GM12878 (cell line): ENCODE measurements at regions not wholly inside any gene's neighbourhood (a gene's known extent, or its start where the extent isn't known, plus 50 kb on each side); places are given as distances from the start of the nearest gene placed in this dataset.

ENCODE experiments used
- CHD4 ChIP-seq: fragments of 200-600 bp; sonication (generic); IDR thresholded peaks from 2 replicates; pipeline ENCODE4 v1.6.1; 2016; ENCODE audit warnings: mild to moderate bottlenecking
- SP1 ChIP-seq: IDR thresholded peaks from one replicate; pipeline ENCODE4 v1.6.1; 2011; ENCODE audit warnings: low read depth, low read length
- TCF3 ChIP-seq: IDR thresholded peaks from 2 replicates; pipeline ENCODE4 v1.6.1; 2012; ENCODE audit warnings: low read depth, mild to moderate bottlenecking, low read length, borderline replicate concordance; ENCODE audit not compliant: insufficient read depth
- ZNF217 ChIP-seq: fragments of 450-650 bp; IDR thresholded peaks from 2 replicates; pipeline ENCODE4 v1.6.1; 2017; ENCODE audit warnings: antibody characterized with exemption, mild to moderate bottlenecking
- TF ChIP-seq, protein P1 (sequence below): IDR thresholded peaks from 2 replicates; pipeline ENCODE4 v1.6.1; 2012; ENCODE audit warnings: low read depth, low read length, improper control_type of control experiment
- TF ChIP-seq, protein P2 (sequence below): fragments of 450-650 bp; formaldehyde crosslinking; IDR thresholded peaks from 2 replicates; pipeline ENCODE4 v1.4.0; 2022; ENCODE audit warnings: mild to moderate bottlenecking, moderate library complexity
- TF ChIP-seq, protein P3 (sequence below): IDR thresholded peaks from 2 replicates; pipeline ENCODE4 v1.6.1; 2012; ENCODE audit warnings: mild to moderate bottlenecking, low read depth, low read length
- TF ChIP-seq, protein P4 (sequence below): fragments of 450-650 bp; conservative IDR thresholded peaks from 2 replicates; pipeline ENCODE4 v1.6.1; 2017; ENCODE audit warnings: mild to moderate bottlenecking, moderate library complexity

DNA sequence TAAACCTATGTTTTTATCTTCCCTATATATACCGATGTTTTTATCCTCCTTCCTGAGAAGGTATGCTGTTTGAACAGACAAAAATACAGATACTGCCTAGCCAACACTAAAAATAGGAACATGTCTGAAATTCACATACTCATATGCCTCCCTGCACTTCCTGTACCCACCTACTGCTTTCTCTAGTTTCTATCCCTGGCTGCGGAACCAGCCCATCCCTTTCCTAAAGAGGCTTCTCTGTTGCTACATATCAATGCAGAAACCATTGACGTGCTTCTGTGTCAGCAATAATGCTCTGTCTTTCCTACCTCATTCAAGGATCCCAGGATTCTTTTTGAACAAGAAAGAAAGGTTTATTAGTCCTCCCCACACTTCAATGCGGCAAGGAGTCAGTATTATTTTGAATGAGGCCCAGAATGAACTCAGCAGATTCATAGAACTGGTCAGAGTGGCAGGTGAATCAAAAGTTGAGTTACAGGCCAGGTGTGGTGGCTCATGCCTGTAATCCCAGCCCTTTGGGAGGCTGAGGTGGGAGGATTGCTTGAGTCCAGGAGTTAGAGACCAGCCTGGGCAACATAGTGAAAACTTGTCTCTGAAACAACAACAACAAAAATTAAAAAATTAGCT is 67.8 kb upstream of the NAP1L1 start (continued):
- TF ChIP-seq, protein P1, sequence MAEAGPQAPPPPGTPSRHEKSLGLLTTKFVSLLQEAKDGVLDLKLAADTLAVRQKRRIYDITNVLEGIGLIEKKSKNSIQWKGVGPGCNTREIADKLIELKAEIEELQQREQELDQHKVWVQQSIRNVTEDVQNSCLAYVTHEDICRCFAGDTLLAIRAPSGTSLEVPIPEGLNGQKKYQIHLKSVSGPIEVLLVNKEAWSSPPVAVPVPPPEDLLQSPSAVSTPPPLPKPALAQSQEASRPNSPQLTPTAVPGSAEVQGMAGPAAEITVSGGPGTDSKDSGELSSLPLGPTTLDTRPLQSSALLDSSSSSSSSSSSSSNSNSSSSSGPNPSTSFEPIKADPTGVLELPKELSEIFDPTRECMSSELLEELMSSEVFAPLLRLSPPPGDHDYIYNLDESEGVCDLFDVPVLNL: no peak
- TF ChIP-seq SP1 (no peak), TCF3 (no peak), CHD4 (no peak), ZNF217 (no peak)
- TF ChIP-seq, protein P2, sequence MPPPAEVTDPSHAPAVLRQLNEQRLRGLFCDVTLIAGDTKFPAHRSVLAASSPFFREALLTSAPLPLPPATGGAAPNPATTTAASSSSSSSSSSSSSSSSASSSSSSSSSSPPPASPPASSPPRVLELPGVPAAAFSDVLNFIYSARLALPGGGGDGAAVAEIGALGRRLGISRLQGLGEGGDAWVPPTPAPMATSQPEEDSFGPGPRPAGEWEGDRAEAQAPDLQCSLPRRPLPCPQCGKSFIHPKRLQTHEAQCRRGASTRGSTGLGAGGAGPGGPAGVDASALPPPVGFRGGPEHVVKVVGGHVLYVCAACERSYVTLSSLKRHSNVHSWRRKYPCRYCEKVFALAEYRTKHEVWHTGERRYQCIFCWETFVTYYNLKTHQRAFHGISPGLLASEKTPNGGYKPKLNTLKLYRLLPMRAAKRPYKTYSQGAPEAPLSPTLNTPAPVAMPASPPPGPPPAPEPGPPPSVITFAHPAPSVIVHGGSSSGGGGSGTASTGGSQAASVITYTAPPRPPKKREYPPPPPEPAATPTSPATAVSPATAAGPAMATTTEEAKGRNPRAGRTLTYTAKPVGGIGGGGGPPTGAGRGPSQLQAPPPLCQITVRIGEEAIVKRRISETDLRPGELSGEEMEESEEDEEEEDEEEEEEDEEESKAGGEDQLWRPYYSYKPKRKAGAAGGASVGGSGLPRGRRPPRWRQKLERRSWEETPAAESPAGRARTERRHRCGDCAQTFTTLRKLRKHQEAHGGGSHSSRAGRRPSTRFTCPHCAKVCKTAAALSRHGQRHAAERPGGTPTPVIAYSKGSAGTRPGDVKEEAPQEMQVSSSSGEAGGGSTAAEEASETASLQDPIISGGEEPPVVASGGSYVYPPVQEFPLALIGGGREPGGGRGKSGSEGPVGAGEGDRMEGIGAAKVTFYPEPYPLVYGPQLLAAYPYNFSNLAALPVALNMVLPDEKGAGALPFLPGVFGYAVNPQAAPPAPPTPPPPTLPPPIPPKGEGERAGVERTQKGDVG (CRISPR knock-in tag): no peak
- TF ChIP-seq, protein P3, sequence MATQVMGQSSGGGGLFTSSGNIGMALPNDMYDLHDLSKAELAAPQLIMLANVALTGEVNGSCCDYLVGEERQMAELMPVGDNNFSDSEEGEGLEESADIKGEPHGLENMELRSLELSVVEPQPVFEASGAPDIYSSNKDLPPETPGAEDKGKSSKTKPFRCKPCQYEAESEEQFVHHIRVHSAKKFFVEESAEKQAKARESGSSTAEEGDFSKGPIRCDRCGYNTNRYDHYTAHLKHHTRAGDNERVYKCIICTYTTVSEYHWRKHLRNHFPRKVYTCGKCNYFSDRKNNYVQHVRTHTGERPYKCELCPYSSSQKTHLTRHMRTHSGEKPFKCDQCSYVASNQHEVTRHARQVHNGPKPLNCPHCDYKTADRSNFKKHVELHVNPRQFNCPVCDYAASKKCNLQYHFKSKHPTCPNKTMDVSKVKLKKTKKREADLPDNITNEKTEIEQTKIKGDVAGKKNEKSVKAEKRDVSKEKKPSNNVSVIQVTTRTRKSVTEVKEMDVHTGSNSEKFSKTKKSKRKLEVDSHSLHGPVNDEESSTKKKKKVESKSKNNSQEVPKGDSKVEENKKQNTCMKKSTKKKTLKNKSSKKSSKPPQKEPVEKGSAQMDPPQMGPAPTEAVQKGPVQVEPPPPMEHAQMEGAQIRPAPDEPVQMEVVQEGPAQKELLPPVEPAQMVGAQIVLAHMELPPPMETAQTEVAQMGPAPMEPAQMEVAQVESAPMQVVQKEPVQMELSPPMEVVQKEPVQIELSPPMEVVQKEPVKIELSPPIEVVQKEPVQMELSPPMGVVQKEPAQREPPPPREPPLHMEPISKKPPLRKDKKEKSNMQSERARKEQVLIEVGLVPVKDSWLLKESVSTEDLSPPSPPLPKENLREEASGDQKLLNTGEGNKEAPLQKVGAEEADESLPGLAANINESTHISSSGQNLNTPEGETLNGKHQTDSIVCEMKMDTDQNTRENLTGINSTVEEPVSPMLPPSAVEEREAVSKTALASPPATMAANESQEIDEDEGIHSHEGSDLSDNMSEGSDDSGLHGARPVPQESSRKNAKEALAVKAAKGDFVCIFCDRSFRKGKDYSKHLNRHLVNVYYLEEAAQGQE: no peak
- TF ChIP-seq, protein P4, sequence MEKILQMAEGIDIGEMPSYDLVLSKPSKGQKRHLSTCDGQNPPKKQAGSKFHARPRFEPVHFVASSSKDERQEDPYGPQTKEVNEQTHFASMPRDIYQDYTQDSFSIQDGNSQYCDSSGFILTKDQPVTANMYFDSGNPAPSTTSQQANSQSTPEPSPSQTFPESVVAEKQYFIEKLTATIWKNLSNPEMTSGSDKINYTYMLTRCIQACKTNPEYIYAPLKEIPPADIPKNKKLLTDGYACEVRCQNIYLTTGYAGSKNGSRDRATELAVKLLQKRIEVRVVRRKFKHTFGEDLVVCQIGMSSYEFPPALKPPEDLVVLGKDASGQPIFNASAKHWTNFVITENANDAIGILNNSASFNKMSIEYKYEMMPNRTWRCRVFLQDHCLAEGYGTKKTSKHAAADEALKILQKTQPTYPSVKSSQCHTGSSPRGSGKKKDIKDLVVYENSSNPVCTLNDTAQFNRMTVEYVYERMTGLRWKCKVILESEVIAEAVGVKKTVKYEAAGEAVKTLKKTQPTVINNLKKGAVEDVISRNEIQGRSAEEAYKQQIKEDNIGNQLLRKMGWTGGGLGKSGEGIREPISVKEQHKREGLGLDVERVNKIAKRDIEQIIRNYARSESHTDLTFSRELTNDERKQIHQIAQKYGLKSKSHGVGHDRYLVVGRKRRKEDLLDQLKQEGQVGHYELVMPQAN: no peak
